GM12874 (cell line): ENCODE measurements at regions not wholly inside any gene's neighbourhood (a gene's known extent, or its start where the extent isn't known, plus 50 kb on each side); places are given as distances from the start of the nearest gene placed in this dataset.

Experiments
- CTCF ChIP-seq: IDR thresholded peaks from 2 replicates; pipeline ENCODE4 v1.5.1; 2011; ENCODE audit warnings: low read depth, mild to moderate bottlenecking, control low read depth, low read length, moderate library complexity; ENCODE audit not compliant: insufficient read depth

- no peak for TF ChIP-seq CTCF
Measured at GRCh38 chr14:98816195-98816594, 455.8 kb downstream of the BCL11B start.

- TF ChIP-seq CTCF, result no peak
Measured at GRCh38 chr14:98816720-98817119, 455.3 kb downstream of the BCL11B start.

- TF ChIP-seq CTCF, result no peak
Measured at GRCh38 chr14:98819132-98819866, 452.7 kb downstream of the BCL11B start.

- TF ChIP-seq CTCF, result no peak
Measured at GRCh38 chr14:98819867-98820206, 452.2 kb downstream of the BCL11B start.

- no peak for TF ChIP-seq CTCF
Measured at GRCh38 chr14:98822917-98823316, 449.1 kb downstream of the BCL11B start.

- TF ChIP-seq CTCF, result no peak
Measured at GRCh38 chr14:98826618-98827017, 445.4 kb downstream of the BCL11B start.

- TF ChIP-seq CTCF, result no peak
Measured at GRCh38 chr14:98834119-98834518, 437.9 kb downstream of the BCL11B start.
